Stimulated activated memory B cell treated with anti-CD40 and anti-IgM and Interleukin-4, amounts not matched to agents 10 μg/mL and 1 μg/mL and 100 μg/mL, for 72 hours (primary cell): ENCODE measurements at regions not wholly inside any gene's neighbourhood (a gene's known extent, or its start where the extent isn't known, plus 50 kb on each side); places are given as distances from the start of the nearest gene placed in this dataset.

Experiments
- ATAC-seq: fragments of 150-1000 bp; cut with Tn5 transposase; 2 replicates; pipeline ENCODE4 v1.10.0; 2021
- H3K27ac Mint-ChIP-seq: one replicate; pipeline ENCODE4 v1.8.0; 2022; ENCODE audit warnings: mild to moderate bottlenecking, mixed read lengths
- H3K27me3 Mint-ChIP-seq: one replicate; pipeline ENCODE4 v1.8.0; 2022; ENCODE audit warnings: mixed read lengths
- H3K36me3 Mint-ChIP-seq: one replicate; pipeline ENCODE4 v1.8.0; 2022; ENCODE audit warnings: mixed read lengths
- H3K4me1 Mint-ChIP-seq: one replicate; pipeline ENCODE4 v1.8.0; 2022; ENCODE audit warnings: mixed read lengths
- H3K4me3 Mint-ChIP-seq: one replicate; pipeline ENCODE4 v1.8.0; 2022; ENCODE audit warnings: mild to moderate bottlenecking, moderate library complexity, mixed read lengths
- H3K9me3 Mint-ChIP-seq: one replicate; pipeline ENCODE4 v1.8.0; 2022; ENCODE audit warnings: mixed read lengths

GRCh38 chr15:47506329-47507100 lies 210.8 kb upstream of the SEMA6D start:
- ATAC-seq, result no peak
- Mint-ChIP-seq H3K36me3 (no peaks in the 10 kb centered on the region), H3K9me3 (no peaks in the 10 kb centered on the region), H3K27me3 (no peaks in the 10 kb centered on the region), H3K27ac (no peak overlapping the region), H3K4me1 (no peaks in the 10 kb centered on the region), H3K4me3 (no peak overlapping the region)

- no peaks in the 10 kb centered on the region for H3K9me3 Mint-ChIP-seq
- ATAC-seq, result no peak
- no peaks in the 10 kb centered on the region for H3K27me3 Mint-ChIP-seq
- H3K27ac Mint-ChIP-seq, result no peak overlapping the region
- H3K4me1 Mint-ChIP-seq, result no peaks in the 10 kb centered on the region
- H3K36me3 Mint-ChIP-seq, result no peaks in the 10 kb centered on the region
- no peak overlapping the region for H3K4me3 Mint-ChIP-seq
Observed at GRCh38 chr15:47507221-47507985, 209.9 kb upstream of the SEMA6D start.

DNA sequence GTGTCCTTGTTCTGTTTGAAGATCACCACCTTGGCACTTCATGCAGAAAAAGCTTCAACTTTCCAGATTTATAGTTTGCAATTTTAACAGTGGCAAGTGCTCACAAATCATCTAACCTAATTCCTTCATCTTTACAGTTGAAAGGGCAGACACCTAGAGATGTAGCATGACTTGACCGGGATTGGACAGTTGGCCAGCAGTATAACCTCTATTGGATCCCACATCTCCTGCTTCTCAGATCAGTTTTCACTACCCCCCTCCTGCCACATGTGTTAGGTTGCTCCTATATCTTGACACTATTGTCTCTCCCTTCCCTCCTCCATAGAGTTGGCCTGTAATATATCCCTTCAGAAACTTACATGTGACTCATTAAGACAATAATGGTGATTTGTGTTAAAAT lies 206.0 kb upstream of the SEMA6D start:
- H3K9me3 Mint-ChIP-seq, result no peaks in the 10 kb centered on the region
- no peak overlapping the region for H3K4me3 Mint-ChIP-seq
- no peak for ATAC-seq
- H3K27ac Mint-ChIP-seq, result no peak overlapping the region
- no peaks in the 10 kb centered on the region for H3K4me1 Mint-ChIP-seq
- no peaks in the 10 kb centered on the region for H3K36me3 Mint-ChIP-seq
- H3K27me3 Mint-ChIP-seq, result no peaks in the 10 kb centered on the region

DNA sequence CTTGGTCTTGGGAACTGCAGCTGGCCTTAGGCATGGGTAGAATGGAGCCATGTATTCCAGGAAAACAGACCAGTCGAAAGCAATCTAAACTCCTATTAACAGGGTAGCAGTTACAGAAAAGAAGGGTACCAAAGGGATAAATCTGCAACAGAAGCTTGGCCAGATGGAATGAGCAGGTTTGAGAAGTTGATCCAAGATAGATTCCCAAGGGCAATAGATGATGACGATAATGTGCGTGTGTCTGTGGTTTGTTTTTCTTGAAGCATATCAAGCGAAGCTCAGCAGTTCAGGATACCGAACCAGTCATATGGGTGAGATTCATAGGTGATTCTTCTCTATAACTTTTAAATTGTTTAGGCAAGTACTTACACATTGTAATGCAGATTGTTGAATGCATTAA lies 203.8 kb upstream of the SEMA6D start:
- H3K27ac Mint-ChIP-seq, result no peak overlapping the region
- H3K9me3 Mint-ChIP-seq, result no peaks in the 10 kb centered on the region
- ATAC-seq, result no peak
- H3K4me1 Mint-ChIP-seq, result no peaks in the 10 kb centered on the region
- no peaks in the 10 kb centered on the region for H3K27me3 Mint-ChIP-seq
- no peak overlapping the region for H3K4me3 Mint-ChIP-seq
- no peaks in the 10 kb centered on the region for H3K36me3 Mint-ChIP-seq

DNA sequence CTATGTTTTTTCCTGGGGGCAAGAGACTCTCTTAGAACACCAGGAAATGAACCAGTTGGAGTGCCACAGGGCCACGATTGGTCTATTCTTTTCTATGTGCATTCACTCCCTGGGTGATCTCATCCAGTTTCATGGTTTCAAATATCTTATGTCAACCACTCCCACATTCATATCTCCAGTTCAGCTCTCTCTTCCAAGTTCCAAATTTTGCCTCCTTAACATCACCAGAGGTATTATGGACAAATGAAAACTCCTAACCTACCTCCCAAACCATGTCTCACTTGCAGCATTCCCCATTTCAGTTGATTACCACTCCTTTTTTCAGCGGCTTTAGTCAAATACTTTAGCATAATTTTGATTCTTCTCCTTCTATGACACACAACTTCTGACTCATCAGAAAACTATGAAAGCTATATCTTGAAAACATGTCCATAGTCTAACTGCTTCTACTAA lies 203.1 kb upstream of the SEMA6D start:
- no peak for ATAC-seq
- no peak overlapping the region for H3K4me3 Mint-ChIP-seq
- H3K36me3 Mint-ChIP-seq, result no peaks in the 10 kb centered on the region
- H3K27me3 Mint-ChIP-seq, result no peaks in the 10 kb centered on the region
- H3K4me1 Mint-ChIP-seq, result no peaks in the 10 kb centered on the region
- H3K9me3 Mint-ChIP-seq, result no peaks in the 10 kb centered on the region
- H3K27ac Mint-ChIP-seq, result no peak overlapping the region

DNA sequence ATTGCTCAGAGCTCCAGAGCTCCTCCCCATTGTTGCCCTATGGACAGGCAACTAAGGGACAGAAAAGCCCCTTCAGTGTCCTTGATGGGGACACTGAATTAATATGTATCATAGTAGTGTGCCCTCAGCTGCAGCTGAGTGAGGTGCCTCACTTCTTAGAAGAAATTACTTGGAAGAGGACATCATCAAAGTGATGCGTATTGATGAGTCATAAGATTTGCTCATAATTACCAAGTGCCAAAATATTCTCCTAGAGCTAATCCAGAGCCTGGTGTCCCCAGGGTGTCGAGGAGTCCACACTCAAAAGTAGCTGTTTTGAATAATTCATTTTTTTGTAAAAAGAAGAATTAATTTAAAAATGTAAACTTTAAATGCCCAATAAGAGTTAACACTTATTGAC lies 200.7 kb upstream of the SEMA6D start:
- Mint-ChIP-seq H3K4me1 (no peaks in the 10 kb centered on the region), H3K9me3 (peaks cover 3% of the 10 kb centered on the region), H3K36me3 (no peaks in the 10 kb centered on the region), H3K4me3 (no peak overlapping the region), H3K27me3 (no peaks in the 10 kb centered on the region), H3K27ac (no peak overlapping the region)
- no peak for ATAC-seq

DNA sequence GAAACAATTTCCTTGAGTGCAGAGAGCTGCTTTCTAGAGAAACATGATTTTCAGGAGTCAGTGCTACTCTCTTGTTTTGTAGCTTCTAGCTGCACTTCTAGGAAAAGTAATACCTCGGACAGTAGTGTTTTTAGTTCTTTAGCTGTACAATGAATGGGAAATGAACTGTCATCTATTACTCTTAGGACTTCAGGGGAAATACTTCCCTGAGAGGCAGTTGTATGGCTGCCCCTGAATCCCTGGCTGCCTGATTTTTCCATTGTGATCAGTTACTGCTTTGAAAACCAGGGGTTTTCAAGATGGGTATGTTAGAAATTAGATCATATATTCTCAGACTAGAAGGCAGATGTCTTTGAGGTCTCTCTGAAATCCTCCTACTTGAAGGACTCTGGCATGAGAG lies 200.3 kb upstream of the SEMA6D start:
- Mint-ChIP-seq H3K36me3 (no peaks in the 10 kb centered on the region), H3K4me3 (no peak overlapping the region), H3K27ac (no peak overlapping the region), H3K27me3 (no peaks in the 10 kb centered on the region), H3K4me1 (no peaks in the 10 kb centered on the region), H3K9me3 (peaks cover 3% of the 10 kb centered on the region)
- no peak for ATAC-seq

DNA sequence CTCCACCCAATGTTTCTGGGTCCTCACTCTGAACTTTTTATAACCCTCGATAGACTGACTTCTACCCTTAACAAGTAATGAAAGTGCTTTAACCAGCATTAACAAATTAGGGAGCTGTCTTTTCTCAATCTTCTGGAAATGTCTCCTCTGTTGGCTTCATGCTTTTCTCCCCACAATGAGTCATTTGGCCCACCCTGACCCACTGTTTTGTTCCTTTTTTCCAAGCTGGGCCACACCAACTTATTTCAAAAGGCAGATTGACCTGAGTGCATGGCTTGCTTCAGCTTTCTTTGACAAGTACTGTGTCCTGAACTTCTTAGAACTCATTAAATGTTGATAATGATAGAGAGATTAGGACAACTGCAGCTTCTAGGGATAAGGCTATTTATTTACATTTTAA lies 199.6 kb upstream of the SEMA6D start:
- Mint-ChIP-seq H3K27me3 (no peaks in the 10 kb centered on the region), H3K4me3 (no peak overlapping the region), H3K4me1 (no peaks in the 10 kb centered on the region), H3K27ac (no peak overlapping the region), H3K9me3 (peaks cover 3% of the 10 kb centered on the region), H3K36me3 (no peaks in the 10 kb centered on the region)
- ATAC-seq, result no peak

DNA sequence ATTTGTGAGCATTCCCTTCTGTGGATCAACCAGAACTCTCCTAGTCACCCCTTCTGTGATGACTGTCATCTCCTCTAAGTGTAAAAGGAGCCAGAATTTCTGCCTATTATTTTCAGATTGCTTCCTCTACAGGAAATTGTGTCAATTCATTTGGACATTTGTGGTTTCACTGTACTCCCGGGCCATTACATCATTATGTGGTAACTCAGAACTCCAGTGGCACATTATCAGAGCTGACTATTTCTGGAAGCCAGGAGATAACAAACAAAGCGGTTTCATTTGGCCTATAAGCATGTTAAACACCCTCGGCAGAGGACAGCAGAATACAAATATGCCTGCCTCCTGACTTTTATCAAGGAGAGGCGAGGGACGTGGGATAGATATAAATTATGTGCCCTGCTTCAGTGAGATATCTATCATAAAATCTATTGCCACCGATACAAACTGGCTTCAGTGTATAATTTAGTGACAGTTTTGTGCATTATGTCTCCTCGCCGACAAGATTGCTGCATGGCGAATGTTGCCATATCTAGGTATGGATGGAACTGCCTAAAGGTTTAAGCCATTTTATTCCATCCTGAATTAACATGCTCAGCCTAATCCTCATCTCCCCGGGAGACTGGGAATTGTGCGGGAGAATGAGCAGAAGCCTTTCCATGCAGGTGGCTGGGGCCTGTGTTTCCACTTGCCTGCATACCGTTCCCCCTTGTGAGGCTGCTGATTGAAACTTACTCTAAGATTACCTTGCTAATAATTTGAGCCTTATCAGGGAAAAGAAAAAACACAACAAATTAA lies 193.4 kb upstream of the SEMA6D start:
- no peaks in the 10 kb centered on the region for H3K27me3 Mint-ChIP-seq
- no peak overlapping the region for H3K4me3 Mint-ChIP-seq
- no peak overlapping the region for H3K27ac Mint-ChIP-seq
- H3K9me3 Mint-ChIP-seq, result peaks cover 3% of the 10 kb centered on the region
- no peaks in the 10 kb centered on the region for H3K4me1 Mint-ChIP-seq
- no peak for ATAC-seq
- no peaks in the 10 kb centered on the region for H3K36me3 Mint-ChIP-seq

DNA sequence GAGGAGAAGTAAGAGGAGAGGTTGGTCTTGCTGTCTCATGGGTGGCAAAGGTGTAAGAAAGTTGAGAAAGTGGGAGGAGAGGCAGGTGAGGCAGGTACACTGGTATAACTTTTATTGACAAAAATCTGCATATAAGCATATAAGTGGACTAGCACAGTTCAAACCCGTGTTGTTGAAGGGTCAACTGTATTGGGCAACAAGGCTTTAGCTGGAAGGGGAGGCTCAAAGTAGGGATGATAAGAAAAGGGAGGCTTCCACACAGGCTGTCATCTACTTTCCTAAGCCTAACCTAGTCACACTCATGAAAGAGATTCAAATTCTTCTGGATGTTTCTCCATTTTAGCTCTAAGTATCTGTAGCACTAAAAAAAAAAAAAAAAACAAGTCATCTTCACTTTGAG lies 188.1 kb upstream of the SEMA6D start:
- H3K36me3 Mint-ChIP-seq, result no peaks in the 10 kb centered on the region
- H3K4me1 Mint-ChIP-seq, result no peaks in the 10 kb centered on the region
- H3K9me3 Mint-ChIP-seq, result no peaks in the 10 kb centered on the region
- no peak overlapping the region for H3K27ac Mint-ChIP-seq
- H3K27me3 Mint-ChIP-seq, result no peaks in the 10 kb centered on the region
- H3K4me3 Mint-ChIP-seq, result no peak overlapping the region
- no peak for ATAC-seq

DNA sequence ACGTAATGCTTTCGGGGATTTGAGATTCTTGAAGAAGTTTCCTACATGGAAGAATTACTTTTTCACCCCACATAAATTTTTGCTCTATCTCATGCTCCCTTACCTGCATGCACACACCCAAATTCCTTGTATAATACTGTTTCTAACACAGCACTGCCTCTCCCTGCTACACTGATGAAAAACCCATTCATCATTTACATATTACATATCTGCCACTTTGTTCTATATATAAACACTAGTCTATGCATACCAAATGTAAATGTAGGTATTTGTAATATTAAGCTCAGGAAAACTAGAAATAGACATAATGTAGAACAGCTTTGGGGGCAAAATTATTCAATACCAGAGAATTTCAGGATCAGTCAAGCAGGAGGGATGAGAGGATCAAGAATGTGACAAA lies 182.6 kb upstream of the SEMA6D start:
- no peaks in the 10 kb centered on the region for H3K27me3 Mint-ChIP-seq
- H3K4me1 Mint-ChIP-seq, result no peaks in the 10 kb centered on the region
- no peak for ATAC-seq
- H3K36me3 Mint-ChIP-seq, result no peaks in the 10 kb centered on the region
- H3K4me3 Mint-ChIP-seq, result no peak overlapping the region
- H3K9me3 Mint-ChIP-seq, result peaks cover 3% of the 10 kb centered on the region
- no peak overlapping the region for H3K27ac Mint-ChIP-seq

DNA sequence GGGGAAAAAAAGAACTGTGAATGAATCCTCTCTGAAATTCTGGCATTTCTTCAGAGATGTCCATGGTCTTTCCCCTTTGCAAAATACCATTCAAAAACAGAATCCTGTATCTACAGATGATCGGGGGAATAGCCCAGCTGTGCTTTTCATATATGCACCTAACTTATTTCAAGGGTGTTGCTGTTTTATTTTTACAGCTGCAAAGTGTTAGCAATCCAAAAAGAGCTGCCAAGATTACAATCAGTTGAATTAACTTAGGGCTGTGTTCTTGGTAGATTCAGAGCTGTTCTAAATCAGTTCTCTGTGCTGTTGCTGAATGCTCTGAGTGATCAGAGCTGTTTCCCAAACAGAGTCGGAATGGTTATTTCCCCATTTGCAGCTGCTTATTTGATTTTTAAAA lies 175.7 kb upstream of the SEMA6D start:
- no peaks in the 10 kb centered on the region for H3K4me1 Mint-ChIP-seq
- peaks cover 3% of the 10 kb centered on the region for H3K9me3 Mint-ChIP-seq
- H3K27me3 Mint-ChIP-seq, result no peaks in the 10 kb centered on the region
- H3K27ac Mint-ChIP-seq, result no peak overlapping the region
- ATAC-seq, result no peak
- H3K4me3 Mint-ChIP-seq, result no peak overlapping the region
- no peaks in the 10 kb centered on the region for H3K36me3 Mint-ChIP-seq

- Mint-ChIP-seq H3K9me3 (peaks cover 3% of the 10 kb centered on the region), H3K4me3 (no peak overlapping the region), H3K27ac (no peak overlapping the region), H3K36me3 (no peaks in the 10 kb centered on the region), H3K27me3 (no peaks in the 10 kb centered on the region), H3K4me1 (no peaks in the 10 kb centered on the region)
- ATAC-seq, result no peak
Observed at GRCh38 chr15:47542312-47542989, 174.9 kb upstream of the SEMA6D start.

GRCh38 chr15:47548231-47548630 lies 169.1 kb upstream of the SEMA6D start:
- H3K27ac Mint-ChIP-seq, result no peak overlapping the region
- no peaks in the 10 kb centered on the region for H3K27me3 Mint-ChIP-seq
- H3K36me3 Mint-ChIP-seq, result no peaks in the 10 kb centered on the region
- peaks cover 3% of the 10 kb centered on the region for H3K9me3 Mint-ChIP-seq
- ATAC-seq, result no peak
- no peak overlapping the region for H3K4me3 Mint-ChIP-seq
- no peaks in the 10 kb centered on the region for H3K4me1 Mint-ChIP-seq

DNA sequence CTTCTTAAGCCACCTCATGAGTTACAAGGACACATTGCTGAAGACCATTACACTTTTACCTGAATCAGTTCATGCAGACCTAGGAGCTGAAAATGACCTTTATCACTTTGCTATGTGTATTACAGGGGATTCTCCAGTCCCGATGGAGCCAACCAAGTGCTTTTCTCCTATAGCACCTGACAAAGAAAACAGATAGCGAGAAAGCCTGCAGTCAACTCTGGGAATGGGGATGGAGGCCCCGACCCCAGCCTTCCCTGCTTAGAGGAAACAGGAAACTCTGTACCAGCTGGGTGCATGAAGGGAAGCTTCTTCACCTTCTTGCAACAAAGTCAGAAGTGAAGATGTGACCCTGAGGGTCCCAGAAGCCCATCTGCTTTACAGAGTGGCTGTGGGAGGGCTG lies 168.3 kb upstream of the SEMA6D start:
- ATAC-seq, result no peak
- Mint-ChIP-seq H3K4me3 (no peak overlapping the region), H3K4me1 (no peaks in the 10 kb centered on the region), H3K9me3 (peaks cover 3% of the 10 kb centered on the region), H3K36me3 (no peaks in the 10 kb centered on the region), H3K27me3 (no peaks in the 10 kb centered on the region), H3K27ac (no peak overlapping the region)
